PC-3 (cell line): ENCODE measurements at regions not wholly inside any gene's neighbourhood (a gene's known extent, or its start where the extent isn't known, plus 50 kb on each side); places are given as distances from the start of the nearest gene placed in this dataset.

Experiments
- ATAC-seq: fragments of 200-7000 bp; cut with Tn5 transposase; 2 replicates; pipeline ENCODE4 v1.9.1; 2020; ENCODE audit warnings: mild to moderate bottlenecking, moderate library complexity
- BruUV-seq: library from RNA; stranded (reverse); fragments of 400-500 nt; replicated peaks from 2 replicates; lab custom pipeline; 2021; lab: Mats Ljungman, UMichigan
- CTCF ChIA-PET: fragments of 300-600 bp; sonication (Branson Sonifier 250); formaldehyde crosslinking; loops from one replicate; lab custom pipeline; 2022; ENCODE audit warnings: antibody characterized with exemption; lab: Charles Lee
- POLR2A ChIA-PET: fragments of 300-600 bp; sonication (Branson Sonifier 250); formaldehyde crosslinking; loops from one replicate; lab custom pipeline; 2022; ENCODE audit warnings: antibody characterized with exemption; ENCODE audit not compliant: unreplicated experiment; lab: Charles Lee
- DNase-seq: peaks from one replicate; pipeline ENCODE4 v3.0.0-alpha.2; 2015
- H2AFZ ChIP-seq: fragments of 300-600 bp; sonication (generic); 2 replicates; pipeline ENCODE4 v1.6.0; 2016; ENCODE audit warnings: antibody characterized with exemption, low read length
- H3F3A ChIP-seq: fragments of 300-600 bp; sonication (generic); one replicate; pipeline ENCODE4 v1.6.0; 2017; ENCODE audit warnings: antibody characterized with exemption, low read length, control low read depth, mild to moderate bottlenecking; ENCODE audit not compliant: unreplicated experiment
- H3K27ac ChIP-seq: fragments of 300-600 bp; sonication (generic); 2 replicates; pipeline ENCODE4 v1.5.1; 2016; ENCODE audit warnings: mild to moderate bottlenecking, low read length
- H3K27me3 ChIP-seq: fragments of 300-600 bp; sonication (generic); 2 replicates; pipeline ENCODE4 v1.6.1; 2016; ENCODE audit warnings: low read length, mixed read lengths
- H3K36me3 ChIP-seq: fragments of 300-600 bp; sonication (generic); 2 replicates; pipeline ENCODE4 v1.6.1; 2016; ENCODE audit warnings: low read depth, mixed run types, low read length, mixed read lengths
- H3K4me1 ChIP-seq: fragments of 300-600 bp; sonication (generic); 2 replicates; pipeline ENCODE4 v1.5.1; 2016; ENCODE audit warnings: low read length; ENCODE audit not compliant: insufficient read depth
- H3K4me2 ChIP-seq: fragments of 300-600 bp; sonication (generic); 2 replicates; pipeline ENCODE4 v1.6.0; 2016; ENCODE audit warnings: low read length
- H3K4me3 ChIP-seq: fragments of 300-600 bp; sonication (generic); 2 replicates; pipeline ENCODE4 v1.5.1; 2016; ENCODE audit warnings: mild to moderate bottlenecking, low read length, mixed read lengths
- H3K79me2 ChIP-seq: fragments of 300-600 bp; sonication (generic); 2 replicates; pipeline ENCODE4 v1.6.1; 2017; ENCODE audit warnings: low read length, mixed read lengths
- H3K9ac ChIP-seq: fragments of 300-600 bp; sonication (generic); 2 replicates; pipeline ENCODE4 v1.6.0; 2016; ENCODE audit warnings: mild to moderate bottlenecking, low read length
- H3K9me2 ChIP-seq: fragments of 300-600 bp; sonication (generic); replicated peaks from 2 replicates; pipeline ENCODE4 v1.6.1; 2016; ENCODE audit warnings: mixed run types, low read length, mixed read lengths
- H3K9me3 ChIP-seq: fragments of 300-600 bp; sonication (generic); 2 replicates; pipeline ENCODE4 v1.6.1; 2016; ENCODE audit warnings: low read length, mixed read lengths
- H4K20me1 ChIP-seq: fragments of 300-600 bp; sonication (generic); 2 replicates; pipeline ENCODE4 v1.6.1; 2016; ENCODE audit warnings: low read length, mixed read lengths
- EZH2 ChIP-seq: fragments of 300-600 bp; sonication (generic); IDR thresholded peaks from one replicate; pipeline ENCODE4 v1.6.1; 2017; ENCODE audit warnings: antibody characterized with exemption, mild to moderate bottlenecking, low read length; ENCODE audit not compliant: unreplicated experiment
- EZH2phosphoT487 ChIP-seq: fragments of 300-600 bp; sonication (generic); IDR thresholded peaks from 2 replicates; pipeline ENCODE4 v1.6.1; 2018; ENCODE audit warnings: mild to moderate bottlenecking, antibody characterized with exemption, low read length, borderline replicate concordance
- intact Hi-C: fragments of 100-400 bp; cut with micrococcal nuclease; formaldehyde crosslinking; loops from 2 replicates; pipeline ENCODE4 v1.9.0; 2023
- TF ChIP-seq, protein P1 (sequence below): fragments of 300-600 bp; sonication (generic); conservative IDR thresholded peaks from 2 replicates; pipeline ENCODE4 v1.5.1; 2017; ENCODE audit warnings: antibody characterized with exemption, low read depth, mild to moderate bottlenecking, low read length

DNA sequence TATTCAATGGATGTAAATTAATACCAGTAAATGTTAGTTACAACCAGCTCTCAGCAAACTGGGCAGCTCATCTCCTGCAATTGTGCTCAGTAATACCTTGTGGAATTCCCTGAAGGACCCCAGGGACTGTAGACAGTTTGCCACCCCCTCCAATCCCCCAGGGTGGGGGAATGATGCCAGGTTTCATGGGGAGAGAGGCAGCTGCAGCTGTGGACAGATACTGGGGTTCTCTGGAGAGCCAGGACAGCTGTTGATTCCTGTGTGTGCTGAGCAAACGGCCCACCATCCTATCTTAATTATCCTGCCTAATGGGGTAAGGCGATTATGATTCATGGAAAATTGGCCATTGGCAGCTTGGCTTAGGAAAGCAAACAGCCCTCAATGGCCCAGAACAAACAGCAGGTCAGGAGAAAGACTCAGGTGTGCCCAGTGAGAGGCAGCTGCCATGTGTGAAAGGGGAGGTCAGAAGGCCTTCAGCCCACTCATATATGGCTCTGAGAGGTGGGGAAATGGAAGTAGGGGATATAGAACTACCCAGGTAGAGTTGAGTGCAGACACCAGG is 148.9 kb upstream of the CTTNBP2NL start:
- BruUV-seq, result no TSS peak
- H4K20me1 ChIP-seq, result no peaks in the 10 kb centered on the region
- H3K4me2 ChIP-seq, result no peak overlapping the region
- no peaks in the 10 kb centered on the region for H3K79me2 ChIP-seq
- H3K9me2 ChIP-seq, result no peaks in the 10 kb centered on the region
- no peaks in the 10 kb centered on the region for H3K36me3 ChIP-seq
- POLR2A ChIA-PET, result no interaction called here
- ATAC-seq (no peak), DNase-seq (no peak)
- CTCF ChIA-PET, result no interaction called here
- peaks cover 13% of the 10 kb centered on the region for H3K4me1 ChIP-seq
- no peaks in the 10 kb centered on the region for H3K9me3 ChIP-seq
- H3F3A ChIP-seq, result no peaks in the 10 kb centered on the region
- no peak overlapping the region for H3K27ac ChIP-seq
- H3K9ac ChIP-seq, result no peak overlapping the region
- no peak overlapping the region for H2AFZ ChIP-seq
- peaks cover 39% of the 10 kb centered on the region for H3K27me3 ChIP-seq
- TF ChIP-seq EZH2phosphoT487 (no peak), EZH2 (no peak)
- TF ChIP-seq, protein P1, sequence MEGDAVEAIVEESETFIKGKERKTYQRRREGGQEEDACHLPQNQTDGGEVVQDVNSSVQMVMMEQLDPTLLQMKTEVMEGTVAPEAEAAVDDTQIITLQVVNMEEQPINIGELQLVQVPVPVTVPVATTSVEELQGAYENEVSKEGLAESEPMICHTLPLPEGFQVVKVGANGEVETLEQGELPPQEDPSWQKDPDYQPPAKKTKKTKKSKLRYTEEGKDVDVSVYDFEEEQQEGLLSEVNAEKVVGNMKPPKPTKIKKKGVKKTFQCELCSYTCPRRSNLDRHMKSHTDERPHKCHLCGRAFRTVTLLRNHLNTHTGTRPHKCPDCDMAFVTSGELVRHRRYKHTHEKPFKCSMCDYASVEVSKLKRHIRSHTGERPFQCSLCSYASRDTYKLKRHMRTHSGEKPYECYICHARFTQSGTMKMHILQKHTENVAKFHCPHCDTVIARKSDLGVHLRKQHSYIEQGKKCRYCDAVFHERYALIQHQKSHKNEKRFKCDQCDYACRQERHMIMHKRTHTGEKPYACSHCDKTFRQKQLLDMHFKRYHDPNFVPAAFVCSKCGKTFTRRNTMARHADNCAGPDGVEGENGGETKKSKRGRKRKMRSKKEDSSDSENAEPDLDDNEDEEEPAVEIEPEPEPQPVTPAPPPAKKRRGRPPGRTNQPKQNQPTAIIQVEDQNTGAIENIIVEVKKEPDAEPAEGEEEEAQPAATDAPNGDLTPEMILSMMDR, result no peak
- intact Hi-C loops, result no loop called here
- no peak overlapping the region for H3K4me3 ChIP-seq

DNA sequence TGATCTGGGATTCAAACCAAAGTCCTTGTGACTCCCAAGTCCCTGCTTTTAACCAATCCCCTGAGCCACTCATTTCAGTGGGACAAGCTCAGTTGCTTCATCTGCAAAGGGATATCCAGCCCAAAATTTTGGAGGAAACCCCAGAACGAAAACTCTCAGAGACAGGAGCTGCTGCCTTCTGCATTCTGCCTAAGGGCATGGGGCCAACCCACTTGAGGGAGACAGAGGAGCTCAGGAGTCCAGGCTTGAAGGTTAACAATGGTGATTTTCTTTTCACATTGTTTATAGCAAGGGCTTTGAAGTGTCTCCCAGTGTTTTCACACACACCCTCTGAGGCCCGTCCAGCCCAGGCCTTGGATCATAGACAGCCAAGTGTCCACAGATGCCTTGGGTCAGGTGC is 148.1 kb upstream of the CTTNBP2NL start:
- Histone ChIP-seq H3K4me2 (no peak overlapping the region), H3K36me3 (no peaks in the 10 kb centered on the region), H3K9me2 (no peaks in the 10 kb centered on the region), H4K20me1 (no peaks in the 10 kb centered on the region), H3K27me3 (peaks cover 39% of the 10 kb centered on the region), H3K9ac (no peak overlapping the region), H3K4me3 (no peak overlapping the region), H3K27ac (no peak overlapping the region), H2AFZ (no peak overlapping the region), H3F3A (no peaks in the 10 kb centered on the region), H3K4me1 (peaks cover 15% of the 10 kb centered on the region), H3K79me2 (no peaks in the 10 kb centered on the region), H3K9me3 (no peaks in the 10 kb centered on the region)
- ChIA-PET POLR2A (no interaction called here), CTCF (no interaction called here)
- ATAC-seq (no peak), DNase-seq (no peak)
- TF ChIP-seq, protein P1, result no peak
- no TSS peak for BruUV-seq
- intact Hi-C loops, result no loop called here

DNA sequence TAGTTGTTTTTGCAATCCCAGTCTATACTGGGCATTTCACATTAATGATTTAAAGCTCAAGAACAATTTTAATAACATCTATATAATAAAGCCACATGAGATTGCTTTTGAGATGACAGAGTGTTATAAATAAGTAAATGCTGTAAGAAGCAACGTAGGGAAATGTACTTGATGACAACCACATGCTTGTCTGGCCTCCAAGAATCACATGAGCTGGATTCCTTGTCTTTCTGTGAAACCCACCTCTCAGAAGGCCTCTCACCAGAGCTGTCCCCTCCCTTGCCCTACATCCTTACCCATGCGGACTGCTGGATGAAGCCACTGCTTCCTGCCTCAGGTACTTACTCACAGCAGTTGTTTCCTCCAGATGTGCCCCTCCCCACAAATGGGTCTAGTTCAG is 145.1 kb upstream of the CTTNBP2NL start:
- Histone ChIP-seq H3F3A (no peaks in the 10 kb centered on the region), H3K9me2 (no peaks in the 10 kb centered on the region), H2AFZ (no peak overlapping the region), H3K4me3 (no peak overlapping the region), H3K4me1 (peaks cover 15% of the 10 kb centered on the region), H3K9ac (no peak overlapping the region), H3K4me2 (no peak overlapping the region), H3K36me3 (no peaks in the 10 kb centered on the region), H4K20me1 (no peaks in the 10 kb centered on the region), H3K79me2 (no peaks in the 10 kb centered on the region), H3K27ac (no peak overlapping the region), H3K9me3 (no peaks in the 10 kb centered on the region), H3K27me3 (peaks cover 43% of the 10 kb centered on the region)
- no peak for DNase-seq
- intact Hi-C loops, result no loop called here
- CTCF ChIA-PET, result no interaction called here
- POLR2A ChIA-PET, result no interaction called here
- TF ChIP-seq, protein P1, result no peak
- TF ChIP-seq EZH2phosphoT487 (no peak), EZH2 (no peak)
- BruUV-seq, result no TSS peak
- ATAC-seq, result no peak
